ENCODE measurements at regions not wholly inside any gene's neighbourhood (a gene's known extent, or its start where the extent isn't known, plus 50 kb on each side); places are given as distances from the start of the nearest gene placed in this dataset.
"Not testable (repeated sequence)": the region's sequence is repeated elsewhere in the genome, so short reads cannot be mapped to it uniquely, and the experiment has no call there.

DNA sequence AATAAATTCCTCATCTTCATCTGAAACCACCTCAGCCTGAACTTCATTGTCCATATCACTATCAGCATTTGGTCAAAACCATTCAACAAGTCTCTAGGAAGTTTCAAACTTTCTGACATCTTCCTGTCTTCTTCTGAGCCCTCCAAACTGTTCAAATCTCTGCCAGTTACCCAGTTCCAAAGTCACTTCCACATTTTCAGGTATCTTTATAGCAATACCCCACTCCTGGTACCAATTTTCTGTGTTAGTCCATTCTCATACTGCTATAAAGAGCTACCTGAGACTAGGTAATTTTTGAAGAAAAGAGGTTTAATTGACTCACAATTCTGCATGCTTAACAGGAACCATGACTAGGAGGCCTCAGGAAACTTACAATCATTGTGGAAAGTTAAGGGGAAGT lies 250.4 kb downstream of the SLITRK6 start:
- TF ChIP-seq, protein P1, sequence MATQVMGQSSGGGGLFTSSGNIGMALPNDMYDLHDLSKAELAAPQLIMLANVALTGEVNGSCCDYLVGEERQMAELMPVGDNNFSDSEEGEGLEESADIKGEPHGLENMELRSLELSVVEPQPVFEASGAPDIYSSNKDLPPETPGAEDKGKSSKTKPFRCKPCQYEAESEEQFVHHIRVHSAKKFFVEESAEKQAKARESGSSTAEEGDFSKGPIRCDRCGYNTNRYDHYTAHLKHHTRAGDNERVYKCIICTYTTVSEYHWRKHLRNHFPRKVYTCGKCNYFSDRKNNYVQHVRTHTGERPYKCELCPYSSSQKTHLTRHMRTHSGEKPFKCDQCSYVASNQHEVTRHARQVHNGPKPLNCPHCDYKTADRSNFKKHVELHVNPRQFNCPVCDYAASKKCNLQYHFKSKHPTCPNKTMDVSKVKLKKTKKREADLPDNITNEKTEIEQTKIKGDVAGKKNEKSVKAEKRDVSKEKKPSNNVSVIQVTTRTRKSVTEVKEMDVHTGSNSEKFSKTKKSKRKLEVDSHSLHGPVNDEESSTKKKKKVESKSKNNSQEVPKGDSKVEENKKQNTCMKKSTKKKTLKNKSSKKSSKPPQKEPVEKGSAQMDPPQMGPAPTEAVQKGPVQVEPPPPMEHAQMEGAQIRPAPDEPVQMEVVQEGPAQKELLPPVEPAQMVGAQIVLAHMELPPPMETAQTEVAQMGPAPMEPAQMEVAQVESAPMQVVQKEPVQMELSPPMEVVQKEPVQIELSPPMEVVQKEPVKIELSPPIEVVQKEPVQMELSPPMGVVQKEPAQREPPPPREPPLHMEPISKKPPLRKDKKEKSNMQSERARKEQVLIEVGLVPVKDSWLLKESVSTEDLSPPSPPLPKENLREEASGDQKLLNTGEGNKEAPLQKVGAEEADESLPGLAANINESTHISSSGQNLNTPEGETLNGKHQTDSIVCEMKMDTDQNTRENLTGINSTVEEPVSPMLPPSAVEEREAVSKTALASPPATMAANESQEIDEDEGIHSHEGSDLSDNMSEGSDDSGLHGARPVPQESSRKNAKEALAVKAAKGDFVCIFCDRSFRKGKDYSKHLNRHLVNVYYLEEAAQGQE (IDR thresholded peaks at IDR 0.05; ENCODE audit: unreplicated experiment) = not testable (repeated sequence)
- not testable (repeated sequence) for TF ChIP-seq CTCF (conservative IDR thresholded peaks at IDR 0.05; ENCODE audit: low read depth in 2 of 2); EZH2 (IDR thresholded peaks at IDR 0.05; ENCODE audit: low read depth, unreplicated experiment); NANOG (IDR thresholded peaks at IDR 0.05; ENCODE audit: borderline replicate concordance); POLR2AphosphoS5 (IDR thresholded peaks at IDR 0.05; ENCODE audit: low read depth)
- TF ChIP-seq, protein P2, sequence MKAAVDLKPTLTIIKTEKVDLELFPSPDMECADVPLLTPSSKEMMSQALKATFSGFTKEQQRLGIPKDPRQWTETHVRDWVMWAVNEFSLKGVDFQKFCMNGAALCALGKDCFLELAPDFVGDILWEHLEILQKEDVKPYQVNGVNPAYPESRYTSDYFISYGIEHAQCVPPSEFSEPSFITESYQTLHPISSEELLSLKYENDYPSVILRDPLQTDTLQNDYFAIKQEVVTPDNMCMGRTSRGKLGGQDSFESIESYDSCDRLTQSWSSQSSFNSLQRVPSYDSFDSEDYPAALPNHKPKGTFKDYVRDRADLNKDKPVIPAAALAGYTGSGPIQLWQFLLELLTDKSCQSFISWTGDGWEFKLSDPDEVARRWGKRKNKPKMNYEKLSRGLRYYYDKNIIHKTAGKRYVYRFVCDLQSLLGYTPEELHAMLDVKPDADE (IDR thresholded peaks at IDR 0.05) = not testable (repeated sequence)
